ENCODE measurements at regions not wholly inside any gene's neighbourhood (a gene's known extent, or its start where the extent isn't known, plus 50 kb on each side); places are given as distances from the start of the nearest gene placed in this dataset.

DNA sequence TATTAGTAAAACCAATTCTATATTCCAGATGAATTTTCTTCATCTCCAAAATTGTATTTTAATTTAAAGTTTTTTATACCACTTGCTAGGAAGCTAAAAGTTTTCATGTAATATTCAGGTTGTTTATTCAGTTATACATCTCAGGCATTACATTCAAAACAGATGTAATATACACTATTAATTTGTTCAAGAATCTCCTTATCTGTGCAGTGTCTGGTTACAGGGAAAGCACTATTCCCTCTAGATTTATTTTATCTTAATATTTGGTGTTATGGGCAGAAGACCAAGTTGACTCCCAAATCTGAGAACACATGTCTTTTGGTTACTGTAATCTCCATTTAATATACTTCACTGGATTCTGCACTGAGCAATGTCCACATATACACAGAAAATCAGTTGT, 953.4 kb downstream of the ANKRD7 start:
- H3K4me3 ChIP-seq = no peak overlapping the region
- H3K9me3 ChIP-seq = no peaks in the 10 kb centered on the region
- ChIA-PET CTCF (interaction anchor here (1.0 kb wide), 1 partner anchor 9 kb away, joined by 3 read pairs; no protein-coding TSS in a partner anchor), POLR2A (no interaction called here)
- DNase-seq (ENCODE audit: low read depth in 1 of 2, low spot score in 1 of 2) (no peak), ATAC-seq (no peak), FAIRE-seq (no peak)
- H3K4me1 ChIP-seq = no peaks in the 10 kb centered on the region
- no peak overlapping the region for H3K4me2 ChIP-seq
- H3K27ac ChIP-seq = no peak overlapping the region
- TF ChIP-seq HOXB5 (CRISPR knock-in tag; IDR thresholded peaks at IDR 0.05) (no peak), CEBPB (IDR thresholded peaks at IDR 0.05) (no peak), PHF8 (IDR thresholded peaks at IDR 0.05; ENCODE audit: borderline replicate concordance, low read depth) (no peak), RCOR1 (IDR thresholded peaks at IDR 0.05; ENCODE audit: low read depth, low read length) (no peak), CBX8 (IDR thresholded peaks at IDR 0.05) (no peak), RNF2 (IDR thresholded peaks at IDR 0.05; ENCODE audit: borderline replicate concordance, low read depth) (no peak), NR3C1 (IDR thresholded peaks at IDR 0.05) (no peak), RAD21 (conservative IDR thresholded peaks at IDR 0.05 in 1 of 2, IDR thresholded peaks at IDR 0.05 in 1 of 2) (no peak)
- TF ChIP-seq, protein P1, sequence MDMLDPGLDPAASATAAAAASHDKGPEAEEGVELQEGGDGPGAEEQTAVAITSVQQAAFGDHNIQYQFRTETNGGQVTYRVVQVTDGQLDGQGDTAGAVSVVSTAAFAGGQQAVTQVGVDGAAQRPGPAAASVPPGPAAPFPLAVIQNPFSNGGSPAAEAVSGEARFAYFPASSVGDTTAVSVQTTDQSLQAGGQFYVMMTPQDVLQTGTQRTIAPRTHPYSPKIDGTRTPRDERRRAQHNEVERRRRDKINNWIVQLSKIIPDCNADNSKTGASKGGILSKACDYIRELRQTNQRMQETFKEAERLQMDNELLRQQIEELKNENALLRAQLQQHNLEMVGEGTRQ (IDR thresholded peaks at IDR 0.05) = no peak
- TF ChIP-seq, protein P2, sequence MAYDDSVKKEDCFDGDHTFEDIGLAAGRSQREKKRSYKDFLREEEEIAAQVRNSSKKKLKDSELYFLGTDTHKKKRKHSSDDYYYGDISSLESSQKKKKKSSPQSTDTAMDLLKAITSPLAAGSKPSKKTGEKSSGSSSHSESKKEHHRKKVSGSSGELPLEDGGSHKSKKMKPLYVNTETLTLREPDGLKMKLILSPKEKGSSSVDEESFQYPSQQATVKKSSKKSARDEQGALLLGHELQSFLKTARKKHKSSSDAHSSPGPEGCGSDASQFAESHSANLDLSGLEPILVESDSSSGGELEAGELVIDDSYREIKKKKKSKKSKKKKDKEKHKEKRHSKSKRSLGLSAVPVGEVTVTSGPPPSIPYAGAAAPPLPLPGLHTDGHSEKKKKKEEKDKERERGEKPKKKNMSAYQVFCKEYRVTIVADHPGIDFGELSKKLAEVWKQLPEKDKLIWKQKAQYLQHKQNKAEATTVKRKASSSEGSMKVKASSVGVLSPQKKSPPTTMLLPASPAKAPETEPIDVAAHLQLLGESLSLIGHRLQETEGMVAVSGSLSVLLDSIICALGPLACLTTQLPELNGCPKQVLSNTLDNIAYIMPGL (CRISPR knock-in tag; IDR thresholded peaks at IDR 0.05; ENCODE audit: borderline replicate concordance) = no peak

DNA sequence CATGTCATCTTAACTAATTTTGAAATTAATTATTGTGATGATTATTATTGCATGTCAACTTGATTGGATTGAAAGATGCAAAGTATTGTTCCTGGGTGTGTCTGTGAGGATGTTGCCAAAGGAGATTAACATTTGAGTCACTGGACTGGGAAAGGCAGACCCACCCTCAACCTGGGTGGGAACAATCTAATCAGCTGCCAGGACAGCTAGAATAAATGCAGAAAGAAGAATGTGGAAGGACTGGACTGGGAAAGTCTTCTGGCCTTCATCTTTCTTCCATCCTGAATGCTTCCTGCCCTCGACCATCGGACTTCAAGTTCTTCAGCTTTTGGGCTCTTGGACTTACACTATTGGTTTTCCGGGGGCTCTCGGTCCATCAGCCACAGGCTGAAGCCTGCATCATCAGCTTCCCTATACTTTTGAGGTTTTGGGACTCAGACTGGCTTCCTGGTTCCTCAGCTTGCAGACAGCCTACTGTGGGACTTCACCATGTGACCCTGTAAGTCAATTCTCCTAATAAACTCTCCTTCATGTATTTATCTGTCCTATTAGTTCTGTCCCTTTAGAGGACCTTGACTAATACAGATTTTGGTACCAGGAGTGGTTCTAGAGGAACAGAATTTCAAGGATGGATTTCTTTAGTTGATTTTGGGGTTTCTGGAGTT, 959.8 kb downstream of the ANKRD7 start:
- no peak for DNase-seq (ENCODE audit: low read depth in 1 of 2, low spot score in 1 of 2)
- no peak for FAIRE-seq
- ChIA-PET CTCF (no interaction called here), POLR2A (no interaction called here)
- no peak overlapping the region for H3K27ac ChIP-seq
- no peak overlapping the region for H3K4me2 ChIP-seq
- 16% methylated on average over 4 of the region's 4 CpGs for WGBS (ENCODE audit: missing lambda C conversion rate)
- no peak overlapping the region for H3K4me3 ChIP-seq
- no peak for ATAC-seq
- no peaks in the 10 kb centered on the region for H3K4me1 ChIP-seq
- H3K9me3 ChIP-seq = no peaks in the 10 kb centered on the region
- TF ChIP-seq JUNB (IDR thresholded peaks at IDR 0.05) = no peak
- TF ChIP-seq, protein P3, sequence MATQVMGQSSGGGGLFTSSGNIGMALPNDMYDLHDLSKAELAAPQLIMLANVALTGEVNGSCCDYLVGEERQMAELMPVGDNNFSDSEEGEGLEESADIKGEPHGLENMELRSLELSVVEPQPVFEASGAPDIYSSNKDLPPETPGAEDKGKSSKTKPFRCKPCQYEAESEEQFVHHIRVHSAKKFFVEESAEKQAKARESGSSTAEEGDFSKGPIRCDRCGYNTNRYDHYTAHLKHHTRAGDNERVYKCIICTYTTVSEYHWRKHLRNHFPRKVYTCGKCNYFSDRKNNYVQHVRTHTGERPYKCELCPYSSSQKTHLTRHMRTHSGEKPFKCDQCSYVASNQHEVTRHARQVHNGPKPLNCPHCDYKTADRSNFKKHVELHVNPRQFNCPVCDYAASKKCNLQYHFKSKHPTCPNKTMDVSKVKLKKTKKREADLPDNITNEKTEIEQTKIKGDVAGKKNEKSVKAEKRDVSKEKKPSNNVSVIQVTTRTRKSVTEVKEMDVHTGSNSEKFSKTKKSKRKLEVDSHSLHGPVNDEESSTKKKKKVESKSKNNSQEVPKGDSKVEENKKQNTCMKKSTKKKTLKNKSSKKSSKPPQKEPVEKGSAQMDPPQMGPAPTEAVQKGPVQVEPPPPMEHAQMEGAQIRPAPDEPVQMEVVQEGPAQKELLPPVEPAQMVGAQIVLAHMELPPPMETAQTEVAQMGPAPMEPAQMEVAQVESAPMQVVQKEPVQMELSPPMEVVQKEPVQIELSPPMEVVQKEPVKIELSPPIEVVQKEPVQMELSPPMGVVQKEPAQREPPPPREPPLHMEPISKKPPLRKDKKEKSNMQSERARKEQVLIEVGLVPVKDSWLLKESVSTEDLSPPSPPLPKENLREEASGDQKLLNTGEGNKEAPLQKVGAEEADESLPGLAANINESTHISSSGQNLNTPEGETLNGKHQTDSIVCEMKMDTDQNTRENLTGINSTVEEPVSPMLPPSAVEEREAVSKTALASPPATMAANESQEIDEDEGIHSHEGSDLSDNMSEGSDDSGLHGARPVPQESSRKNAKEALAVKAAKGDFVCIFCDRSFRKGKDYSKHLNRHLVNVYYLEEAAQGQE (IDR thresholded peaks at IDR 0.05) = no peak
- no peak for TF ChIP-seq MAZ (IDR thresholded peaks at IDR 0.05; ENCODE audit: borderline replicate concordance, low read depth, low read length)
- no peak for TF ChIP-seq CBX8 (IDR thresholded peaks at IDR 0.05)
- TF ChIP-seq ZC3H11A (IDR thresholded peaks at IDR 0.05) = no peak
- TF ChIP-seq FOXS1 (CRISPR knock-in tag; IDR thresholded peaks at IDR 0.05) = no peak
- TF ChIP-seq JUN (IDR thresholded peaks at IDR 0.05) = no peak
- no peak for TF ChIP-seq RARB (CRISPR knock-in tag; IDR thresholded peaks at IDR 0.05)
- no peak for TF ChIP-seq EHF (CRISPR knock-in tag; IDR thresholded peaks at IDR 0.05)
- TF ChIP-seq, protein P4, sequence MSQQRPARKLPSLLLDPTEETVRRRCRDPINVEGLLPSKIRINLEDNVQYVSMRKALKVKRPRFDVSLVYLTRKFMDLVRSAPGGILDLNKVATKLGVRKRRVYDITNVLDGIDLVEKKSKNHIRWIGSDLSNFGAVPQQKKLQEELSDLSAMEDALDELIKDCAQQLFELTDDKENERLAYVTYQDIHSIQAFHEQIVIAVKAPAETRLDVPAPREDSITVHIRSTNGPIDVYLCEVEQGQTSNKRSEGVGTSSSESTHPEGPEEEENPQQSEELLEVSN (IDR thresholded peaks at IDR 0.05; ENCODE audit: borderline replicate concordance, low read depth) = no peak
- TF ChIP-seq, protein P5, sequence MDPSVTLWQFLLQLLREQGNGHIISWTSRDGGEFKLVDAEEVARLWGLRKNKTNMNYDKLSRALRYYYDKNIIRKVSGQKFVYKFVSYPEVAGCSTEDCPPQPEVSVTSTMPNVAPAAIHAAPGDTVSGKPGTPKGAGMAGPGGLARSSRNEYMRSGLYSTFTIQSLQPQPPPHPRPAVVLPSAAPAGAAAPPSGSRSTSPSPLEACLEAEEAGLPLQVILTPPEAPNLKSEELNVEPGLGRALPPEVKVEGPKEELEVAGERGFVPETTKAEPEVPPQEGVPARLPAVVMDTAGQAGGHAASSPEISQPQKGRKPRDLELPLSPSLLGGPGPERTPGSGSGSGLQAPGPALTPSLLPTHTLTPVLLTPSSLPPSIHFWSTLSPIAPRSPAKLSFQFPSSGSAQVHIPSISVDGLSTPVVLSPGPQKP (IDR thresholded peaks at IDR 0.05; ENCODE audit: low read depth, low read length) = no peak
- no peak for TF ChIP-seq CHD4 (IDR thresholded peaks at IDR 0.05; ENCODE audit: borderline replicate concordance)
- TF ChIP-seq, protein P6, sequence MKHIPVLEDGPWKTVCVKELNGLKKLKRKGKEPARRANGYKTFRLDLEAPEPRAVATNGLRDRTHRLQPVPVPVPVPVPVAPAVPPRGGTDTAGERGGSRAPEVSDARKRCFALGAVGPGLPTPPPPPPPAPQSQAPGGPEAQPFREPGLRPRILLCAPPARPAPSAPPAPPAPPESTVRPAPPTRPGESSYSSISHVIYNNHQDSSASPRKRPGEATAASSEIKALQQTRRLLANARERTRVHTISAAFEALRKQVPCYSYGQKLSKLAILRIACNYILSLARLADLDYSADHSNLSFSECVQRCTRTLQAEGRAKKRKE (CRISPR knock-in tag; IDR thresholded peaks at IDR 0.05; ENCODE audit: low read depth) = no peak
- no peak for TF ChIP-seq SREBF2 (IDR thresholded peaks at IDR 0.05)
- TF ChIP-seq, protein P7, sequence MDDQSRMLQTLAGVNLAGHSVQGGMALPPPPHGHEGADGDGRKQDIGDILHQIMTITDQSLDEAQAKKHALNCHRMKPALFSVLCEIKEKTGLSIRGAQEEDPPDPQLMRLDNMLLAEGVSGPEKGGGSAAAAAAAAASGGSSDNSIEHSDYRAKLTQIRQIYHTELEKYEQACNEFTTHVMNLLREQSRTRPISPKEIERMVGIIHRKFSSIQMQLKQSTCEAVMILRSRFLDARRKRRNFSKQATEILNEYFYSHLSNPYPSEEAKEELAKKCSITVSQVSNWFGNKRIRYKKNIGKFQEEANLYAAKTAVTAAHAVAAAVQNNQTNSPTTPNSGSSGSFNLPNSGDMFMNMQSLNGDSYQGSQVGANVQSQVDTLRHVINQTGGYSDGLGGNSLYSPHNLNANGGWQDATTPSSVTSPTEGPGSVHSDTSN (IDR thresholded peaks at IDR 0.05) = no peak
- no peak for TF ChIP-seq NPAS2 (CRISPR knock-in tag; IDR thresholded peaks at IDR 0.05; ENCODE audit: borderline replicate concordance)
- TF ChIP-seq, protein P8, sequence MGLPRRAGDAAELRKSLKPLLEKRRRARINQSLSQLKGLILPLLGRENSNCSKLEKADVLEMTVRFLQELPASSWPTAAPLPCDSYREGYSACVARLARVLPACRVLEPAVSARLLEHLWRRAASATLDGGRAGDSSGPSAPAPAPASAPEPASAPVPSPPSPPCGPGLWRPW (IDR thresholded peaks at IDR 0.05) = no peak
- no peak for TF ChIP-seq TP53 (CRISPR knock-in tag; IDR thresholded peaks at IDR 0.05)
